CD4-positive, alpha-beta T cell (primary cell): ENCODE measurements at regions not wholly inside any gene's neighbourhood (a gene's known extent, or its start where the extent isn't known, plus 50 kb on each side); places are given as distances from the start of the nearest gene placed in this dataset.

Source experiments
- ATAC-seq: fragments of 200-7000 bp; cut with Tn5 transposase; one replicate; pipeline ENCODE4 v1.10.0; 2022; ENCODE audit warnings: mild to moderate bottlenecking; ENCODE audit not compliant: poor library complexity
- CTCF ChIA-PET: fragments of 350-600 bp; sonication (Branson Sonifier 250); formaldehyde crosslinking; loops from one replicate; lab custom pipeline; 2021; ENCODE audit warnings: antibody characterized with exemption, inconsistent platforms; lab: Charles Lee
- POLR2A ChIA-PET: fragments of 350-600 bp; sonication (Branson Sonifier 250); formaldehyde crosslinking; loops from one replicate; lab custom pipeline; 2021; ENCODE audit warnings: antibody characterized with exemption, inconsistent platforms; lab: Charles Lee
- DNase-seq, 14 experiments: peaks; one replicate each; pipeline ENCODE4 v3.0.0-alpha.2; 2013 to 2020; ENCODE audit warnings: mixed read lengths in 2 of 14
- H3K27ac ChIP-seq, 2 donors: one replicate each; pipeline versions ENCODE4 v1.5.1 to v1.7.0; 2013; ENCODE audit warnings: low read length in 2 of 2, low read depth in 1 of 2, mild to moderate bottlenecking in 1 of 2
- H3K27me3 ChIP-seq, 2 experiments: 1 replicate in 1 of 2; 2 replicates in 1 of 2; pipeline versions ENCODE4 v1.6.1 to v1.7.0; 2013; ENCODE audit warnings: low read length in 2 of 2, control low read depth in 1 of 2, mild to moderate bottlenecking in 1 of 2, moderate library complexity in 1 of 2; ENCODE audit not compliant: insufficient read depth in 2 of 2, control insufficient read depth in 1 of 2
- H3K36me3 ChIP-seq: one replicate; pipeline ENCODE4 v1.6.1; 2013; ENCODE audit warnings: low read length, control low read depth; ENCODE audit not compliant: insufficient read depth
- H3K4me1 ChIP-seq: one replicate; pipeline ENCODE4 v1.6.1; 2013; ENCODE audit warnings: low read length, control low read depth; ENCODE audit not compliant: insufficient read depth
- H3K4me3 ChIP-seq: one replicate; pipeline ENCODE4 v1.5.1; 2013; ENCODE audit warnings: mild to moderate bottlenecking, low read length, moderate library complexity
- H3K9me3 ChIP-seq, 2 experiments: 1 replicate in 1 of 2; 2 replicates in 1 of 2; pipeline versions ENCODE4 v1.6.1 to v1.7.0; 2013; ENCODE audit warnings: low read length in 2 of 2, mild to moderate bottlenecking in 2 of 2, control low read depth in 1 of 2, moderate library complexity in 1 of 2; ENCODE audit not compliant: control insufficient read depth in 1 of 2, insufficient read depth in 1 of 2
- H3K27ac Mint-ChIP-seq: one replicate; pipeline ENCODE4 v1.8.0; 2020; ENCODE audit warnings: mixed read lengths
- H3K27me3 Mint-ChIP-seq: one replicate; pipeline ENCODE4 v1.8.0; 2021; ENCODE audit warnings: mixed read lengths
- H3K36me3 Mint-ChIP-seq: one replicate; pipeline ENCODE4 v1.8.0; 2021; ENCODE audit warnings: low read depth, mixed read lengths
- H3K4me1 Mint-ChIP-seq: one replicate; pipeline ENCODE4 v1.8.0; 2021; ENCODE audit warnings: low read depth, mixed read lengths
- H3K4me3 Mint-ChIP-seq: one replicate; pipeline ENCODE4 v1.8.0; 2020; ENCODE audit warnings: mild to moderate bottlenecking, mixed read lengths
- H3K9me3 Mint-ChIP-seq: one replicate; pipeline ENCODE4 v1.8.0; 2020; ENCODE audit warnings: mixed read lengths
- CTCF ChIP-seq: fragments of 200-600 bp; IDR thresholded peaks from one replicate; pipeline ENCODE4 v1.8.0; 2022; ENCODE audit warnings: antibody characterized with exemption, mild to moderate bottlenecking
- intact Hi-C, 2 experiments: fragments of 100-400 bp; cut with DNase I in 1 of 2; cut with micrococcal nuclease in 1 of 2; formaldehyde crosslinking; loops; one replicate each; pipeline versions ENCODE4 v1.15.1 to v1.9.0; 2023 to 2025; cut with DNase I, micrococcal nuclease

DNA sequence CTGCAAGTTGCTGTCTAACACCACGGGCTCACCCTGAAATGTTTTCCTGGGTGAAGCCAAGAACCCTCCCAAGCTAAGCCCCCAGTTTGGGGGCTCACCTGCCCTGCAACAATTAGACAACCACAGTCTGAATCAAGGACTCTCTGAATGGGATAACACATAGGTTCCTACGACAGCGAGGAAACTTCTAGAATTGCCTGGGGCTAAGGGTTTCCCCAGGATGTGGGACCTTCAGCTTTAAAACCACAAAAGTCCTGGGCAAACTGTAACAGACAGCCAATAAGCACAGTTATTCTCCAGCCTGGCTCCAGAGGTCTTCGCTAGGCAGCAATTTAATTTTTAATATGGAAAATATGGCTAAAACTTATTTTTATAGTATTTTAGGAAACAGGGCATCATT is 162.6 kb downstream of the PRKX start:
- TF ChIP-seq CTCF = no peak
- Histone ChIP-seq H3K4me1 (no peaks in the 10 kb centered on the region), H3K36me3 (no peaks in the 10 kb centered on the region), H3K27me3 (no peaks in the 10 kb centered on the region), H3K9me3 (no peaks in the 10 kb centered on the region), H3K27ac (no peak overlapping the region), H3K4me3 (no peak overlapping the region)
- Mint-ChIP-seq H3K36me3 (no peaks in the 10 kb centered on the region), H3K4me1 (no peaks in the 10 kb centered on the region), H3K4me3 (no peak overlapping the region), H3K9me3 (no peaks in the 10 kb centered on the region), H3K27ac (no peak overlapping the region), H3K27me3 (peaks cover 4% of the 10 kb centered on the region)
- ChIA-PET POLR2A (no interaction called here), CTCF (no interaction called here)
- intact Hi-C loops = no loop called here
- ATAC-seq (no peak), DNase-seq (no peak)

DNA sequence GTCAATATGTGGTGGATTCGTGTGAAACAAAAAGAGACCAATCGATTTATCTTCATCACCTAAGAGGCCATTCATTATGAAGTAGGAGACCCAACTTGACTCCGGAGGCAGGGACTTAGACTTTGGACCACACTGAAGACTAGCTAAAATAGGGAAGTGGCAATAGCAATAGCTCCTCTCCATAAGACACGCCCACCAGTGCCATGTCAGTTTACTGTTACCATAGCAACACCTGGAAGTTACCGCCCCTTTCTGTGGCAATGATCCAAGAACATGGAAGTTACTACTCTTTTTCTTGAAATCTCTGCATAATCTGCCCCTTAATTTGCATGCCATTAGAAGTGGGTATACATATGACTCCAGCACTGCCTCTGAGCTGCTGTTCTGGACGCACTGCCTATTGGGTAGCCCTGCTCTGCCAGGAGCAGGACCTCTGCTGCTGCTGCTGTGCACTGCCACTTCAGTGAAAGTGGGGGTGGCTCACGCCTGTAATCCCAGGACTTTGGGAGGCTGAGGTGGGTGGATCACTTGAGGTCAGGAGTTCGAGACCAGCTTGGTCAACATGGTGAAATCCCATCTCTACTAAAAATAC is 163.2 kb downstream of the PRKX start:
- H3K4me3 Mint-ChIP-seq = no peak overlapping the region
- H3K4me1 Mint-ChIP-seq = no peaks in the 10 kb centered on the region
- Histone ChIP-seq H3K27ac (no peak overlapping the region), H3K4me3 (no peak overlapping the region), H3K9me3 (no peaks in the 10 kb centered on the region), H3K27me3 (no peaks in the 10 kb centered on the region), H3K4me1 (no peaks in the 10 kb centered on the region), H3K36me3 (no peaks in the 10 kb centered on the region)
- DNase-seq (peak in 1 of 14 experiments; percentile 3), ATAC-seq (no peak)
- intact Hi-C loops = no loop called here
- ChIA-PET CTCF (no interaction called here), POLR2A (no interaction called here)
- peaks cover 4% of the 10 kb centered on the region for H3K27me3 Mint-ChIP-seq
- no peaks in the 10 kb centered on the region for H3K36me3 Mint-ChIP-seq
- H3K27ac Mint-ChIP-seq = no peak overlapping the region
- no peak for TF ChIP-seq CTCF
- no peaks in the 10 kb centered on the region for H3K9me3 Mint-ChIP-seq

DNA sequence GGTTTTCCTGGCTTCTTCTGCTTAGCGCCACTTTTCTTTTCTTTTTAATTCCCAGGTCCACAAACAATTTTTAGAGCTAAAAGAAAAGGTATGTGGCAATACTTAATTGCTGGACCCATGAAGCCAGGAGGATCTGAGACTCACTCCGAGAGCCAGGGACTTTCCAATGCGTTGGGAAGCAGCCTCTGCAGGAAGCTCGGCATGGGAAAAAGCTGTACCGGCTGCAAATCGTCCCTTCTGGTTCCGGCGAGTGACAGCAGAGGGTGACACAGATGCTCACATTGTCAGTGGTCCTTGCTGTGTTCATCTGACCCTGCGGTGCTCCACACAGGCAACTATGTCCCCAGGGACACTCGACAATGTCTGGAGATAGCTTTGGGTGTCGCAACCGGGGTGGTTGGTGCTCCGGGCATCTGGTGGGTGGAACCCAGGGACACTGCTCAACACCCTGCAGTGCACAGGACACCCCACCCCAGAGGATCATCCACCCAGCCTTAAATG is 164.0 kb downstream of the PRKX start:
- POLR2A ChIA-PET = no interaction called here
- Histone ChIP-seq H3K9me3 (no peaks in the 10 kb centered on the region), H3K27me3 (no peaks in the 10 kb centered on the region), H3K36me3 (no peaks in the 10 kb centered on the region), H3K27ac (no peak overlapping the region), H3K4me3 (no peak overlapping the region), H3K4me1 (no peaks in the 10 kb centered on the region)
- no peaks in the 10 kb centered on the region for H3K4me1 Mint-ChIP-seq
- H3K9me3 Mint-ChIP-seq = no peaks in the 10 kb centered on the region
- no peak for DNase-seq
- H3K27ac Mint-ChIP-seq = no peak overlapping the region
- intact Hi-C loops = no loop called here
- H3K27me3 Mint-ChIP-seq = peaks cover 4% of the 10 kb centered on the region
- no peak for TF ChIP-seq CTCF
- ATAC-seq = no peak
- H3K4me3 Mint-ChIP-seq = no peak overlapping the region
- CTCF ChIA-PET = no interaction called here
- no peaks in the 10 kb centered on the region for H3K36me3 Mint-ChIP-seq
